ENCODE measurements at regions not wholly inside any gene's neighbourhood (a gene's known extent, or its start where the extent isn't known, plus 50 kb on each side); places are given as distances from the start of the nearest gene placed in this dataset.

DNA sequence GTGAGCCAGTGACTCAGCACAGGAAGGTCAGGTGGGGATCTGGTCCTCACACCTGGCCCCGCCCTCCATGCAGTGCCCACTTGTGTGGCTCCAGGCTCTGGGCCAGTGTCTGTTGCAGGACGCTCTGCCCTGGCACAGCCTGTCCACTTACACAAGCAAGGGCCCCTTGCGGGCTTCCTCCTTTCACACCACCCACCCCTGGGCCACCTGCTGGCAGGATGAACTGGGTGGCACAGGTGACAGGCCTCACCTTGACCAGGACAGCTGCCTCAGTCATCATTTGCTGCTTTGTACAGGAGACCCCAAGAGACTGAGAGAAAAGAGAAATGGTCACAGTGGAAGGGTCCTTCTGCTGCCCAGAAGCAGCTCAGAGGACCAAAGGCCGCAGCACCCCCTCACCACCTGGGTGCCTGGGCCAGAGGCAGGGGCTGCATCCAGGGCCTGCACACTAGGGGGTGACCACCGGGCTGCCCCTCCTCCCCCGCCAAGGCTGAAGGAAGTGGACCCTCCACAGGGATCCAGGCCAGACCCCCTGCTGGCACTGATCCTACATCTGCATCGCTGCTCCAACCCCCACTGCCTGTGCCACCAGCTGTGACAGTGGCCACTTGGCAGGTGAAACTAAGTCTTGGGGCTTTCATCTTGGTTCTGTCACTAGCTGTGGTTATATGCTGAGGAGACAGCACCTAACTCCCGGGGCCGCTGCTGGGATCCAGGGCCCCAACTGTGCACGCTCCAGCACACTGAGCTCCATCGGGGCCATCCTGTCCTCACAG, 110.3 kb downstream of the TUBA3C start:
- peaks cover 76% of the 10 kb centered on the region for H3K9me3 Mint-ChIP-seq
- no peaks in the 10 kb centered on the region for H3K27me3 ChIP-seq (ENCODE audit: control insufficient read depth, insufficient read depth, low read length, poor library complexity, severe bottlenecking)
- peaks cover 4% of the 10 kb centered on the region for H3K36me3 Mint-ChIP-seq (ENCODE audit: low read depth)
- peaks cover 80% of the 10 kb centered on the region for H3K9me3 ChIP-seq (ENCODE audit: control insufficient read depth, low read length)
- H3K36me3 ChIP-seq (ENCODE audit: control insufficient read depth, insufficient read depth, low read length), result no peaks in the 10 kb centered on the region
- 78 to 80% methylated on average over 3 to 10 of the region's 11 CpGs for WGBS, 2 experiments (ENCODE audit: insufficient coverage in 1 of 2, insufficient read length in 1 of 2)
- no peak overlapping the region for H3K4me3 Mint-ChIP-seq
- no peak for DNase-seq
- no peak overlapping the region for H3K4me3 ChIP-seq (ENCODE audit: low read length)
- no peaks in the 10 kb centered on the region for H3K27me3 Mint-ChIP-seq (ENCODE audit: insufficient read depth)
- no peaks in the 10 kb centered on the region for H3K4me1 Mint-ChIP-seq
- H3K4me1 ChIP-seq (ENCODE audit: control insufficient read depth, insufficient read depth, low read length), result no peaks in the 10 kb centered on the region
- TF ChIP-seq, protein P1, sequence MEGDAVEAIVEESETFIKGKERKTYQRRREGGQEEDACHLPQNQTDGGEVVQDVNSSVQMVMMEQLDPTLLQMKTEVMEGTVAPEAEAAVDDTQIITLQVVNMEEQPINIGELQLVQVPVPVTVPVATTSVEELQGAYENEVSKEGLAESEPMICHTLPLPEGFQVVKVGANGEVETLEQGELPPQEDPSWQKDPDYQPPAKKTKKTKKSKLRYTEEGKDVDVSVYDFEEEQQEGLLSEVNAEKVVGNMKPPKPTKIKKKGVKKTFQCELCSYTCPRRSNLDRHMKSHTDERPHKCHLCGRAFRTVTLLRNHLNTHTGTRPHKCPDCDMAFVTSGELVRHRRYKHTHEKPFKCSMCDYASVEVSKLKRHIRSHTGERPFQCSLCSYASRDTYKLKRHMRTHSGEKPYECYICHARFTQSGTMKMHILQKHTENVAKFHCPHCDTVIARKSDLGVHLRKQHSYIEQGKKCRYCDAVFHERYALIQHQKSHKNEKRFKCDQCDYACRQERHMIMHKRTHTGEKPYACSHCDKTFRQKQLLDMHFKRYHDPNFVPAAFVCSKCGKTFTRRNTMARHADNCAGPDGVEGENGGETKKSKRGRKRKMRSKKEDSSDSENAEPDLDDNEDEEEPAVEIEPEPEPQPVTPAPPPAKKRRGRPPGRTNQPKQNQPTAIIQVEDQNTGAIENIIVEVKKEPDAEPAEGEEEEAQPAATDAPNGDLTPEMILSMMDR (conservative IDR thresholded peaks at IDR 0.05), result no peak
- H3K27ac ChIP-seq (ENCODE audit: low read depth, low read length), result no peak overlapping the region
- H3K27ac Mint-ChIP-seq, result no peak overlapping the region
- H3K9ac ChIP-seq (ENCODE audit: extremely low read depth, low read length, poor library complexity, severe bottlenecking), result no peak overlapping the region

DNA sequence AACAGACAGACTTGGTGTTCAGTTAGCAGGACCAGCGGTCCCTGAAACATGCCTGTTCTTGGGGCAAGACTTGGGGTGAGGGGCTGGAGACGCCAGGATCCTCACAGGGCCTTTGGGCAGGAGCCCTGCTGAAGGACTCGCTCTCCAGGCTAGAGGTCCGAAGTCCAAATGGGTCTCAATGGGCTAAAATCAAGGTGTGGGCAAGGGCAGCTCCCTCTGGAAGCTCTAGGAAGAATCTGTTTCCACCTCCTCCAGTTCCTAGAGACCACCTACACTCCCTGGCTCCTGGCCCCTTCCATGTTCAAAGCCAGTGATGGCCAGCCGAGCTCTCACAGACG, 111.3 kb downstream of the TUBA3C start:
- Mint-ChIP-seq H3K27ac (no peak overlapping the region), H3K4me3 (no peak overlapping the region), H3K4me1 (no peaks in the 10 kb centered on the region), H3K9me3 (peaks cover 76% of the 10 kb centered on the region), H3K36me3 (ENCODE audit: low read depth) (peaks cover 4% of the 10 kb centered on the region), H3K27me3 (ENCODE audit: insufficient read depth) (no peaks in the 10 kb centered on the region)
- DNase-seq, result no peak
- Histone ChIP-seq H3K36me3 (ENCODE audit: control insufficient read depth, insufficient read depth, low read length) (no peaks in the 10 kb centered on the region), H3K4me1 (ENCODE audit: control insufficient read depth, insufficient read depth, low read length) (no peaks in the 10 kb centered on the region), H3K4me3 (ENCODE audit: low read length) (no peak overlapping the region), H3K27me3 (ENCODE audit: control insufficient read depth, insufficient read depth, low read length, poor library complexity, severe bottlenecking) (no peaks in the 10 kb centered on the region), H3K9ac (ENCODE audit: extremely low read depth, low read length, poor library complexity, severe bottlenecking) (no peak overlapping the region), H3K27ac (ENCODE audit: low read depth, low read length) (no peak overlapping the region), H3K9me3 (ENCODE audit: control insufficient read depth, low read length) (peaks cover 80% of the 10 kb centered on the region)
- 71 to 77% methylated on average over 1 to 6 of the region's 6 CpGs for WGBS, 2 experiments (ENCODE audit: insufficient coverage in 1 of 2, insufficient read length in 1 of 2)
- TF ChIP-seq, protein P1 (conservative IDR thresholded peaks at IDR 0.05), result no peak

DNA sequence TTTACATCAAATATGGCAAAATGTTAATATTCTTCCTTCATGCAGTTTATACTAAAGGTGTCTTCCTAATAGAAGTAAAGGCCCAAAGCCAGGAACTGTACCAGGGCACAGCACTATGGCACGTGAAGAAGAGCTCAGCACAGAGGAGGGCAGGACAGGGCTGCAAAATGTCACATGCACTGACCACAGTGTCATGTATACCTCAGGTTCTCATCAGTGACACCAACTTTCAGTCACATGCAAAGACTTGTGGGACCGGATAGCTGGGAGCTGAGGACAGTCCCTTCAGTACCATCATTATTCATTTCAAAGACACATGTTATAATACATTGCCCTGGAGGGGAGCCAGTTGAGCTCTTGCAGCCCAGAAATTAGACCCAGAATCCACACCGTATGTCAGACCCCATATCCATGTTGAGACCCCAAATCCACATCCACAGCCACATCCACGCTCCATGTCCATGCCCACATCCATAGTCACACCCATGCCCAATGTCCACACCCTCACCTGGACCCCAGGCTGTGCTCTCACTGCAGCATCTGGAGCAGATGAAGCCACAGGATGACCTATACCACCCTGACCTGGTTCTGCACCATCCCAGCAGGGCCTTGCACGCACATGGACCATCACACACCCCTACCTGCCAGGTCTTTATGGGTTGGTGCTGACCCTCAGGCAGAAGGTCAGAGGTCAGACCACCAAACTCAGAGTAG, 111.8 kb downstream of the TUBA3C start:
- peaks cover 4% of the 10 kb centered on the region for H3K36me3 Mint-ChIP-seq (ENCODE audit: low read depth)
- H3K4me1 Mint-ChIP-seq, result no peaks in the 10 kb centered on the region
- H3K9me3 Mint-ChIP-seq, result peaks cover 75% of the 10 kb centered on the region
- TF ChIP-seq, protein P1 (conservative IDR thresholded peaks at IDR 0.05), result no peak
- no peak overlapping the region for H3K27ac Mint-ChIP-seq
- Histone ChIP-seq H3K27ac (ENCODE audit: low read depth, low read length) (no peak overlapping the region), H3K9me3 (ENCODE audit: control insufficient read depth, low read length) (peaks cover 79% of the 10 kb centered on the region), H3K36me3 (ENCODE audit: control insufficient read depth, insufficient read depth, low read length) (no peaks in the 10 kb centered on the region), H3K4me3 (ENCODE audit: low read length) (no peak overlapping the region), H3K9ac (ENCODE audit: extremely low read depth, low read length, poor library complexity, severe bottlenecking) (no peak overlapping the region), H3K27me3 (ENCODE audit: control insufficient read depth, insufficient read depth, low read length, poor library complexity, severe bottlenecking) (no peaks in the 10 kb centered on the region), H3K4me1 (ENCODE audit: control insufficient read depth, insufficient read depth, low read length) (no peaks in the 10 kb centered on the region)
- 64 to 72% methylated on average over 2 to 5 of the region's 5 CpGs for WGBS, 2 experiments (ENCODE audit: insufficient coverage in 1 of 2, insufficient read length in 1 of 2)
- no peak overlapping the region for H3K4me3 Mint-ChIP-seq
- no peaks in the 10 kb centered on the region for H3K27me3 Mint-ChIP-seq (ENCODE audit: insufficient read depth)
- no peak for DNase-seq
